Activated T-cell treated with anti-CD3 and anti-CD28 coated beads for 48 hours (primary cell): ENCODE measurements at regions not wholly inside any gene's neighbourhood (a gene's known extent, or its start where the extent isn't known, plus 50 kb on each side); places are given as distances from the start of the nearest gene placed in this dataset.

Source experiments
- DNase-seq: peaks from one replicate; pipeline ENCODE4 v3.0.0-alpha.2; 2020; ENCODE audit warnings: low read depth

GRCh38 chr5:68538814-68539420, 323.4 kb downstream of the PIK3R1 start:
- no peak for DNase-seq

GRCh38 chr5:68540798-68541590, 325.4 kb downstream of the PIK3R1 start:
- no peak for DNase-seq

- no peak for DNase-seq
These were observed 326.7 kb downstream of the PIK3R1 start for GRCh38 chr5:68542207-68542606.

- no peak for DNase-seq
These were observed 327.7 kb downstream of the PIK3R1 start for GRCh38 chr5:68543212-68543611.

- DNase-seq: no peak
These were observed 328.6 kb downstream of the PIK3R1 start for GRCh38 chr5:68544091-68544647.

- DNase-seq: no peak
These were observed 329.3 kb downstream of the PIK3R1 start for GRCh38 chr5:68544648-68545552.

GRCh38 chr5:68545636-68546295, 330.2 kb downstream of the PIK3R1 start:
- no peak for DNase-seq

- no peak for DNase-seq
These were observed 331.5 kb downstream of the PIK3R1 start for GRCh38 chr5:68547056-68547455.

- no peak for DNase-seq
These were observed 332.1 kb downstream of the PIK3R1 start for GRCh38 chr5:68547622-68548021.

- DNase-seq: no peak
These were observed 333.6 kb downstream of the PIK3R1 start for GRCh38 chr5:68548959-68549676.

- DNase-seq: no peak
These were observed 334.5 kb downstream of the PIK3R1 start for GRCh38 chr5:68550015-68550414.

GRCh38 chr5:68551436-68551835, 335.9 kb downstream of the PIK3R1 start:
- no peak for DNase-seq

- DNase-seq: no peak
These were observed 339.2 kb downstream of the PIK3R1 start for GRCh38 chr5:68554571-68555279.

GRCh38 chr5:68555907-68556681, 340.5 kb downstream of the PIK3R1 start:
- no peak for DNase-seq

GRCh38 chr5:68557162-68557936, 341.8 kb downstream of the PIK3R1 start:
- DNase-seq: no peak

- DNase-seq: no peak
These were observed 346.8 kb downstream of the PIK3R1 start for GRCh38 chr5:68562308-68562707.

GRCh38 chr5:68565427-68565826, 349.9 kb downstream of the PIK3R1 start:
- no peak for DNase-seq

GRCh38 chr5:68576805-68577204, 361.2 kb downstream of the PIK3R1 start:
- DNase-seq: no peak

GRCh38 chr5:68582284-68582683, 366.7 kb downstream of the PIK3R1 start:
- DNase-seq: no peak
